ENCODE measurements at regions not wholly inside any gene's neighbourhood (a gene's known extent, or its start where the extent isn't known, plus 50 kb on each side); places are given as distances from the start of the nearest gene placed in this dataset.

- Histone ChIP-seq H2AFZ (ENCODE audit: insufficient read depth, low read depth, low read length, poor library complexity, severe bottlenecking) (no peak overlapping the region), H3K4me2 (replicated peaks; ENCODE audit: low read depth, low read length, poor library complexity, severe bottlenecking) (no peak overlapping the region), H3K4me3 (ENCODE audit: control extremely low read depth in 1 of 5, extremely low read depth in 1 of 5, insufficient read depth in 1 of 5, low read depth in 2 of 5, low read length in 4 of 5) (no peak overlapping the region), H3K9ac (ENCODE audit: low read length) (no peak overlapping the region), H3K9me3 (ENCODE audit: control extremely low read depth in 1 of 3, control insufficient read depth in 2 of 3, insufficient read depth in 1 of 3, low read length in 2 of 3) (peaks cover 0 to 11% (median 2%) of the 10 kb centered on the region in 3 donors), H3K4me1 (ENCODE audit: control insufficient read depth in 2 of 2, insufficient read depth in 2 of 2, low read length in 2 of 2) (no peaks in the 10 kb centered on the region), H3K27ac (ENCODE audit: low read length in 2 of 2) (no peak overlapping the region), H3K27me3 (replicated peaks in 1 of 4; ENCODE audit: control extremely low read depth in 1 of 4, control insufficient read depth in 3 of 4, insufficient read depth in 4 of 4, low read length in 3 of 4) (peaks cover 0 to 2% (median 0%) of the 10 kb centered on the region in 4 experiments), H3K36me3 (replicated peaks in 1 of 2; ENCODE audit: control extremely low read depth in 1 of 2, control insufficient read depth in 1 of 2, extremely low read depth in 1 of 2, insufficient read depth in 2 of 2, low read length in 1 of 2) (no peaks in the 10 kb centered on the region), H4K20me1 (ENCODE audit: control insufficient read depth, insufficient read depth, low read length, poor library complexity, severe bottlenecking) (no peaks in the 10 kb centered on the region), H3K79me2 (ENCODE audit: control insufficient read depth, insufficient read depth, low read length) (no peaks in the 10 kb centered on the region)
- CTCF ChIA-PET, result no interaction called here
- ATAC-seq (ENCODE audit: low read depth) (no peak), DNase-seq (no peak)
- TF ChIP-seq, protein P1, sequence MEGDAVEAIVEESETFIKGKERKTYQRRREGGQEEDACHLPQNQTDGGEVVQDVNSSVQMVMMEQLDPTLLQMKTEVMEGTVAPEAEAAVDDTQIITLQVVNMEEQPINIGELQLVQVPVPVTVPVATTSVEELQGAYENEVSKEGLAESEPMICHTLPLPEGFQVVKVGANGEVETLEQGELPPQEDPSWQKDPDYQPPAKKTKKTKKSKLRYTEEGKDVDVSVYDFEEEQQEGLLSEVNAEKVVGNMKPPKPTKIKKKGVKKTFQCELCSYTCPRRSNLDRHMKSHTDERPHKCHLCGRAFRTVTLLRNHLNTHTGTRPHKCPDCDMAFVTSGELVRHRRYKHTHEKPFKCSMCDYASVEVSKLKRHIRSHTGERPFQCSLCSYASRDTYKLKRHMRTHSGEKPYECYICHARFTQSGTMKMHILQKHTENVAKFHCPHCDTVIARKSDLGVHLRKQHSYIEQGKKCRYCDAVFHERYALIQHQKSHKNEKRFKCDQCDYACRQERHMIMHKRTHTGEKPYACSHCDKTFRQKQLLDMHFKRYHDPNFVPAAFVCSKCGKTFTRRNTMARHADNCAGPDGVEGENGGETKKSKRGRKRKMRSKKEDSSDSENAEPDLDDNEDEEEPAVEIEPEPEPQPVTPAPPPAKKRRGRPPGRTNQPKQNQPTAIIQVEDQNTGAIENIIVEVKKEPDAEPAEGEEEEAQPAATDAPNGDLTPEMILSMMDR (IDR thresholded peaks at IDR 0.05), result no peak
- TF ChIP-seq EZH2 (IDR thresholded peaks at IDR 0.05; ENCODE audit: borderline replicate concordance, insufficient read depth, low read depth, low read length, poor library complexity, severe bottlenecking), result no peak
- H3K9me3 Mint-ChIP-seq (ENCODE audit: insufficient read depth), result peaks cover 6% of the 10 kb centered on the region
- H3K4me1 Mint-ChIP-seq, result peaks cover 4% of the 10 kb centered on the region
- POLR2A ChIA-PET, result no interaction called here
- WGBS (ENCODE audit: insufficient coverage), result 98% methylated on average over 10 of the region's 10 CpGs
- intact Hi-C loops (cut with micrococcal nuclease), result no loop called here
- H3K27me3 Mint-ChIP-seq, result no peaks in the 10 kb centered on the region
- H3K4me3 Mint-ChIP-seq, result no peak overlapping the region
- H3K27ac Mint-ChIP-seq, result no peak overlapping the region
Observed at GRCh38 chr2:16057661-16058060, 117.3 kb downstream of the MYCN start.

GRCh38 chr2:16055848-16056580 is 115.7 kb downstream of the MYCN start:
- Histone ChIP-seq H3K27me3 (replicated peaks in 1 of 4; ENCODE audit: control extremely low read depth in 1 of 4, control insufficient read depth in 3 of 4, insufficient read depth in 4 of 4, low read length in 3 of 4) (peaks cover 0 to 2% (median 0%) of the 10 kb centered on the region in 4 experiments), H3K4me1 (ENCODE audit: control insufficient read depth in 2 of 2, insufficient read depth in 2 of 2, low read length in 2 of 2) (no peaks in the 10 kb centered on the region), H3K4me3 (ENCODE audit: control extremely low read depth in 1 of 5, extremely low read depth in 1 of 5, insufficient read depth in 1 of 5, low read depth in 2 of 5, low read length in 4 of 5) (no peak overlapping the region), H4K20me1 (ENCODE audit: control insufficient read depth, insufficient read depth, low read length, poor library complexity, severe bottlenecking) (no peaks in the 10 kb centered on the region), H3K9ac (ENCODE audit: low read length) (no peak overlapping the region), H2AFZ (ENCODE audit: insufficient read depth, low read depth, low read length, poor library complexity, severe bottlenecking) (no peak overlapping the region), H3K9me3 (ENCODE audit: control extremely low read depth in 1 of 3, control insufficient read depth in 2 of 3, insufficient read depth in 1 of 3, low read length in 2 of 3) (peaks cover 0 to 8% (median 0%) of the 10 kb centered on the region in 3 donors), H3K36me3 (replicated peaks in 1 of 2; ENCODE audit: control extremely low read depth in 1 of 2, control insufficient read depth in 1 of 2, extremely low read depth in 1 of 2, insufficient read depth in 2 of 2, low read length in 1 of 2) (no peaks in the 10 kb centered on the region), H3K79me2 (ENCODE audit: control insufficient read depth, insufficient read depth, low read length) (no peaks in the 10 kb centered on the region), H3K4me2 (replicated peaks; ENCODE audit: low read depth, low read length, poor library complexity, severe bottlenecking) (no peak overlapping the region), H3K27ac (ENCODE audit: low read length in 2 of 2) (no peak overlapping the region)
- ChIA-PET CTCF (no interaction called here), POLR2A (no interaction called here)
- no peak overlapping the region for H3K27ac Mint-ChIP-seq
- ATAC-seq (ENCODE audit: low read depth) (no peak), DNase-seq (no peak)
- TF ChIP-seq EZH2 (IDR thresholded peaks at IDR 0.05; ENCODE audit: borderline replicate concordance, insufficient read depth, low read depth, low read length, poor library complexity, severe bottlenecking), result no peak
- intact Hi-C loops (cut with micrococcal nuclease), result no loop called here
- WGBS (ENCODE audit: insufficient coverage), result 23% methylated on average over 5 of the region's 7 CpGs
- H3K27me3 Mint-ChIP-seq, result peaks cover 3% of the 10 kb centered on the region
- H3K9me3 Mint-ChIP-seq (ENCODE audit: insufficient read depth), result peaks cover 2% of the 10 kb centered on the region
- no peak overlapping the region for H3K4me3 Mint-ChIP-seq
- H3K4me1 Mint-ChIP-seq, result peaks cover 4% of the 10 kb centered on the region

Measured in B cell (primary cell).